HG02623 (cell line): ENCODE measurements at regions not wholly inside any gene's neighbourhood (a gene's known extent, or its start where the extent isn't known, plus 50 kb on each side); places are given as distances from the start of the nearest gene placed in this dataset.

Experiments used
- ATAC-seq: cut with Tn5 transposase; IDR thresholded peaks from one replicate; pipeline ENCODE4 v1.9.1; 2021; ENCODE audit warnings: moderate library complexity; ENCODE audit not compliant: unreplicated experiment

- no peak for ATAC-seq
These were observed 518.8 kb upstream of the LCORL start for GRCh38 chr4:18540349-18540748.

GRCh38 chr4:18538121-18538520 is 516.6 kb upstream of the LCORL start:
- ATAC-seq = no peak

GRCh38 chr4:18536428-18536827 is 514.9 kb upstream of the LCORL start:
- ATAC-seq = no peak

GRCh38 chr4:18535948-18536347 is 514.4 kb upstream of the LCORL start:
- ATAC-seq = no peak

- ATAC-seq = no peak
These were observed 511.8 kb upstream of the LCORL start for GRCh38 chr4:18533262-18533775.

- ATAC-seq = no peak
These were observed 510.2 kb upstream of the LCORL start for GRCh38 chr4:18531731-18532130.

GRCh38 chr4:18529482-18529881 is 507.9 kb upstream of the LCORL start:
- no peak for ATAC-seq

GRCh38 chr4:18524667-18525066 is 503.1 kb upstream of the LCORL start:
- no peak for ATAC-seq

GRCh38 chr4:18518098-18518497 is 496.5 kb upstream of the LCORL start:
- no peak for ATAC-seq

- no peak for ATAC-seq
These were observed 492.3 kb upstream of the LCORL start for GRCh38 chr4:18513861-18514260.

- ATAC-seq = no peak
These were observed 491.2 kb upstream of the LCORL start for GRCh38 chr4:18512718-18513117.

- no peak for ATAC-seq
These were observed 490.2 kb upstream of the LCORL start for GRCh38 chr4:18511727-18512126.

- no peak for ATAC-seq
These were observed 487.2 kb upstream of the LCORL start for GRCh38 chr4:18508786-18509185.

GRCh38 chr4:18480928-18481327 is 459.4 kb upstream of the LCORL start:
- no peak for ATAC-seq

- ATAC-seq = no peak
These were observed 458.8 kb upstream of the LCORL start for GRCh38 chr4:18480342-18480741.

- no peak for ATAC-seq
These were observed 458.3 kb upstream of the LCORL start for GRCh38 chr4:18479825-18480224.

- ATAC-seq = no peak
These were observed 442.5 kb upstream of the LCORL start for GRCh38 chr4:18463987-18464559.

- ATAC-seq = no peak
These were observed 436.9 kb upstream of the LCORL start for GRCh38 chr4:18458465-18458864.

GRCh38 chr4:18454349-18454748 is 432.8 kb upstream of the LCORL start:
- no peak for ATAC-seq

GRCh38 chr4:18445110-18445509 is 423.6 kb upstream of the LCORL start:
- ATAC-seq = no peak

GRCh38 chr4:18444206-18444605 is 422.7 kb upstream of the LCORL start:
- ATAC-seq = no peak

- ATAC-seq = no peak
These were observed 421.4 kb upstream of the LCORL start for GRCh38 chr4:18442957-18443356.

- ATAC-seq = no peak
These were observed 420.1 kb upstream of the LCORL start for GRCh38 chr4:18441676-18442075.
